ENCODE measurements at regions not wholly inside any gene's neighbourhood (a gene's known extent, or its start where the extent isn't known, plus 50 kb on each side); places are given as distances from the start of the nearest gene placed in this dataset.
A peak's percentile ranks its signal among the peaks of the same experiment; 100 is the strongest.

- Histone ChIP-seq H3K4me3 (ENCODE audit: low read length in 3 of 3) (no peak overlapping the region), H3K36me3 (ENCODE audit: control insufficient read depth in 2 of 3, insufficient read depth in 3 of 3, low read length in 3 of 3) (no peaks in the 10 kb centered on the region), H3K27me3 (ENCODE audit: control insufficient read depth, insufficient read depth, low read length) (no peaks in the 10 kb centered on the region), H3K9me3 (ENCODE audit: control insufficient read depth in 2 of 3, insufficient read depth in 1 of 3, low read length in 3 of 3) (no peaks in the 10 kb centered on the region), H3K9ac (ENCODE audit: low read length in 3 of 3) (no peak overlapping the region), H3K4me1 (ENCODE audit: control insufficient read depth in 2 of 3, insufficient read depth in 2 of 3, low read depth in 1 of 3, low read length in 3 of 3) (no peaks in the 10 kb centered on the region), H3K27ac (ENCODE audit: low read depth in 2 of 2, low read length in 2 of 2) (no peak overlapping the region)
- DNase-seq (peak in 1 of 5 donors; percentile 3), FAIRE-seq (no peak)
- no peak for TF ChIP-seq CTCF (IDR thresholded peaks at IDR 0.05; ENCODE audit: borderline replicate concordance, extremely low read depth, insufficient read depth)
- intact Hi-C loops (cut with DNase I): no loop called here
Measured at GRCh38 chr16:48914070-48914469, 304.1 kb upstream of the N4BP1 start.

- FAIRE-seq: no peak
- no peaks in the 10 kb centered on the region for H3K27me3 ChIP-seq (ENCODE audit: control insufficient read depth, insufficient read depth, low read length)
- H3K9me3 ChIP-seq (ENCODE audit: control insufficient read depth in 2 of 3, insufficient read depth in 1 of 3, low read length in 3 of 3): no peaks in the 10 kb centered on the region
- TF ChIP-seq CTCF (IDR thresholded peaks at IDR 0.05; ENCODE audit: borderline replicate concordance, extremely low read depth, insufficient read depth): no peak
- no peaks in the 10 kb centered on the region for H3K4me1 ChIP-seq (ENCODE audit: control insufficient read depth in 2 of 3, insufficient read depth in 2 of 3, low read depth in 1 of 3, low read length in 3 of 3)
- no peak overlapping the region for H3K4me3 ChIP-seq (ENCODE audit: low read length in 3 of 3)
- H3K36me3 ChIP-seq (ENCODE audit: control insufficient read depth in 2 of 3, insufficient read depth in 3 of 3, low read length in 3 of 3): no peaks in the 10 kb centered on the region
- no peak for DNase-seq
- intact Hi-C loops (cut with DNase I): no loop called here
- no peak overlapping the region for H3K27ac ChIP-seq (ENCODE audit: low read depth in 2 of 2, low read length in 2 of 2)
- H3K9ac ChIP-seq (ENCODE audit: low read length in 3 of 3): no peak overlapping the region
Measured at GRCh38 chr16:48913384-48913783, 303.4 kb upstream of the N4BP1 start.

GRCh38 chr16:48912360-48912759 lies 302.4 kb upstream of the N4BP1 start:
- Histone ChIP-seq H3K27ac (ENCODE audit: low read depth in 2 of 2, low read length in 2 of 2) (no peak overlapping the region), H3K27me3 (ENCODE audit: control insufficient read depth, insufficient read depth, low read length) (no peaks in the 10 kb centered on the region), H3K4me3 (ENCODE audit: low read length in 3 of 3) (no peak overlapping the region), H3K4me1 (ENCODE audit: control insufficient read depth in 2 of 3, insufficient read depth in 2 of 3, low read depth in 1 of 3, low read length in 3 of 3) (no peaks in the 10 kb centered on the region), H3K9ac (ENCODE audit: low read length in 3 of 3) (no peak overlapping the region), H3K36me3 (ENCODE audit: control insufficient read depth in 2 of 3, insufficient read depth in 3 of 3, low read length in 3 of 3) (no peaks in the 10 kb centered on the region), H3K9me3 (ENCODE audit: control insufficient read depth in 2 of 3, insufficient read depth in 1 of 3, low read length in 3 of 3) (no peaks in the 10 kb centered on the region)
- FAIRE-seq (no peak), DNase-seq (no peak)
- TF ChIP-seq CTCF (IDR thresholded peaks at IDR 0.05; ENCODE audit: borderline replicate concordance, extremely low read depth, insufficient read depth): no peak
- intact Hi-C loops (cut with DNase I): no loop called here

GRCh38 chr16:48911700-48912099 lies 301.7 kb upstream of the N4BP1 start:
- intact Hi-C loops (cut with DNase I): no loop called here
- DNase-seq (no peak), FAIRE-seq (no peak)

More at GRCh38 chr16:48911700-48912099, 301.7 kb upstream of the N4BP1 start:
- Histone ChIP-seq H3K4me1 (ENCODE audit: control insufficient read depth in 2 of 3, insufficient read depth in 2 of 3, low read depth in 1 of 3, low read length in 3 of 3) (no peaks in the 10 kb centered on the region), H3K27ac (ENCODE audit: low read depth in 2 of 2, low read length in 2 of 2) (no peak overlapping the region), H3K9me3 (ENCODE audit: control insufficient read depth in 2 of 3, insufficient read depth in 1 of 3, low read length in 3 of 3) (no peaks in the 10 kb centered on the region), H3K36me3 (ENCODE audit: control insufficient read depth in 2 of 3, insufficient read depth in 3 of 3, low read length in 3 of 3) (no peaks in the 10 kb centered on the region), H3K27me3 (ENCODE audit: control insufficient read depth, insufficient read depth, low read length) (no peaks in the 10 kb centered on the region), H3K4me3 (ENCODE audit: low read length in 3 of 3) (no peak overlapping the region), H3K9ac (ENCODE audit: low read length in 3 of 3) (no peak overlapping the region)
- TF ChIP-seq CTCF (IDR thresholded peaks at IDR 0.05; ENCODE audit: borderline replicate concordance, extremely low read depth, insufficient read depth): no peak
